ENCODE measurements at regions not wholly inside any gene's neighbourhood (a gene's known extent, or its start where the extent isn't known, plus 50 kb on each side); places are given as distances from the start of the nearest gene placed in this dataset.

- no peaks in the 10 kb centered on the region for H3K9me2 ChIP-seq (ENCODE audit: low read depth, low read length)
- no peak overlapping the region for H3K27ac ChIP-seq (ENCODE audit: low read depth, low read length, poor library complexity, severe bottlenecking)
- no peak overlapping the region for H3K4me2 ChIP-seq (ENCODE audit: low read length)
Measured at GRCh38 chr3:124577494-124578167, 152.6 kb upstream of the UMPS start.

GRCh38 chr3:124579641-124580040, 150.6 kb upstream of the UMPS start:
- no peak overlapping the region for H3K4me2 ChIP-seq (ENCODE audit: low read length)
- H3K79me2 ChIP-seq (ENCODE audit: insufficient read depth, low read length): no peaks in the 10 kb centered on the region
- no peaks in the 10 kb centered on the region for H3F3A ChIP-seq (ENCODE audit: insufficient read depth, low read length)
- H2AFZ ChIP-seq (ENCODE audit: low read length): no peak overlapping the region
- H3K9me3 ChIP-seq (ENCODE audit: low read length): no peaks in the 10 kb centered on the region
- H3K9ac ChIP-seq (ENCODE audit: low read length): no peak overlapping the region
- H3K27ac ChIP-seq (ENCODE audit: low read depth, low read length, poor library complexity, severe bottlenecking): no peak overlapping the region
- H3K4me3 ChIP-seq (ENCODE audit: low read depth, low read length, poor library complexity, severe bottlenecking): no peak overlapping the region
- no peaks in the 10 kb centered on the region for H3K36me3 ChIP-seq (ENCODE audit: insufficient read depth, low read length)
- no peaks in the 10 kb centered on the region for H3K9me2 ChIP-seq (ENCODE audit: low read depth, low read length)
- no peaks in the 10 kb centered on the region for H4K20me1 ChIP-seq (ENCODE audit: insufficient read depth, low read length)
- H3K27me3 ChIP-seq (ENCODE audit: insufficient read depth, low read length): no peaks in the 10 kb centered on the region
- TF ChIP-seq CTCF (IDR thresholded peaks at IDR 0.05; ENCODE audit: low read length): no peak
- TF ChIP-seq EZH2 (IDR thresholded peaks at IDR 0.05; ENCODE audit: borderline replicate concordance, low read length): no peak
- no peaks in the 10 kb centered on the region for H3K4me1 ChIP-seq (ENCODE audit: insufficient read depth, low read length, severe bottlenecking)

More at GRCh38 chr3:124577494-124578167, 152.6 kb upstream of the UMPS start:
- Histone ChIP-seq H2AFZ (ENCODE audit: low read length) (no peak overlapping the region), H4K20me1 (ENCODE audit: insufficient read depth, low read length) (no peaks in the 10 kb centered on the region), H3F3A (ENCODE audit: insufficient read depth, low read length) (no peaks in the 10 kb centered on the region), H3K79me2 (ENCODE audit: insufficient read depth, low read length) (no peaks in the 10 kb centered on the region), H3K36me3 (ENCODE audit: insufficient read depth, low read length) (no peaks in the 10 kb centered on the region), H3K9me3 (ENCODE audit: low read length) (no peaks in the 10 kb centered on the region), H3K4me3 (ENCODE audit: low read depth, low read length, poor library complexity, severe bottlenecking) (no peak overlapping the region), H3K27me3 (ENCODE audit: insufficient read depth, low read length) (no peaks in the 10 kb centered on the region), H3K9ac (ENCODE audit: low read length) (no peak overlapping the region), H3K4me1 (ENCODE audit: insufficient read depth, low read length, severe bottlenecking) (no peaks in the 10 kb centered on the region)
- TF ChIP-seq EZH2 (IDR thresholded peaks at IDR 0.05; ENCODE audit: borderline replicate concordance, low read length) (no peak), CTCF (IDR thresholded peaks at IDR 0.05; ENCODE audit: low read length) (no peak)

- Histone ChIP-seq H3K27ac (ENCODE audit: low read depth, low read length, poor library complexity, severe bottlenecking) (no peak overlapping the region), H3K9me2 (ENCODE audit: low read depth, low read length) (no peaks in the 10 kb centered on the region), H3K4me2 (ENCODE audit: low read length) (no peak overlapping the region), H3K36me3 (ENCODE audit: insufficient read depth, low read length) (no peaks in the 10 kb centered on the region), H3K4me3 (ENCODE audit: low read depth, low read length, poor library complexity, severe bottlenecking) (no peak overlapping the region), H3F3A (ENCODE audit: insufficient read depth, low read length) (no peaks in the 10 kb centered on the region), H2AFZ (ENCODE audit: low read length) (no peak overlapping the region), H3K9ac (ENCODE audit: low read length) (no peak overlapping the region), H3K79me2 (ENCODE audit: insufficient read depth, low read length) (no peaks in the 10 kb centered on the region), H3K9me3 (ENCODE audit: low read length) (no peaks in the 10 kb centered on the region), H4K20me1 (ENCODE audit: insufficient read depth, low read length) (no peaks in the 10 kb centered on the region), H3K4me1 (ENCODE audit: insufficient read depth, low read length, severe bottlenecking) (no peaks in the 10 kb centered on the region), H3K27me3 (ENCODE audit: insufficient read depth, low read length) (peaks cover 4% of the 10 kb centered on the region; the same call in 1 of the 2 replicates)
- TF ChIP-seq EZH2 (IDR thresholded peaks at IDR 0.05; ENCODE audit: borderline replicate concordance, low read length): no peak
- no peak for TF ChIP-seq CTCF (IDR thresholded peaks at IDR 0.05; ENCODE audit: low read length)
Measured at GRCh38 chr3:124582196-124582595, 148.1 kb upstream of the UMPS start.
